ENCODE measurements at regions not wholly inside any gene's neighbourhood (a gene's known extent, or its start where the extent isn't known, plus 50 kb on each side); places are given as distances from the start of the nearest gene placed in this dataset.

GRCh38 chr6:56904068-56904467 is 50.8 kb upstream of the BEND6 start:
- TF ChIP-seq CTCF (IDR thresholded peaks at IDR 0.05), result no peak

GRCh38 chr6:56902641-56903464 is 52.1 kb upstream of the BEND6 start:
- H3K9me3 ChIP-seq, result no peaks in the 10 kb centered on the region
- ATAC-seq (ENCODE audit: insufficient number of reproducible peaks, low FRiP score, low read depth), result peak; percentile 47
- TF ChIP-seq CTCF (IDR thresholded peaks at IDR 0.05), result peak; percentile 66
- peaks cover 0 to 9% of the 10 kb centered on the region in 2 donors for H3K4me1 ChIP-seq (ENCODE audit: control insufficient read depth in 1 of 2, low read depth in 2 of 2)
- no peaks in the 10 kb centered on the region for H3K36me3 ChIP-seq
- no peak overlapping the region for H3K27ac ChIP-seq
- no peaks in the 10 kb centered on the region for H3K27me3 ChIP-seq (replicated peaks; ENCODE audit: insufficient read depth)
- no peak overlapping the region for H3K4me3 ChIP-seq
- no peak for DNase-seq (ENCODE audit: low spot score)

More at GRCh38 chr6:56904068-56904467, 50.8 kb upstream of the BEND6 start:
- Histone ChIP-seq H3K27ac (no peak overlapping the region), H3K4me1 (ENCODE audit: control insufficient read depth in 1 of 2, low read depth in 2 of 2) (peaks cover 0 to 9% of the 10 kb centered on the region in 2 donors), H3K4me3 (no peak overlapping the region), H3K9me3 (no peaks in the 10 kb centered on the region), H3K27me3 (replicated peaks; ENCODE audit: insufficient read depth) (no peaks in the 10 kb centered on the region), H3K36me3 (no peaks in the 10 kb centered on the region)
- DNase-seq (ENCODE audit: low spot score) (no peak), ATAC-seq (ENCODE audit: insufficient number of reproducible peaks, low FRiP score, low read depth) (no peak)

GRCh38 chr6:56900784-56901183 is 54.1 kb upstream of the BEND6 start:
- no peak for DNase-seq (ENCODE audit: low spot score)
- H3K4me1 ChIP-seq (ENCODE audit: control insufficient read depth in 1 of 2, low read depth in 2 of 2), result peaks cover 0 to 9% of the 10 kb centered on the region in 2 donors
- H3K4me3 ChIP-seq, result no peak overlapping the region
- H3K9me3 ChIP-seq, result no peaks in the 10 kb centered on the region
- H3K36me3 ChIP-seq, result no peaks in the 10 kb centered on the region
- ATAC-seq (ENCODE audit: insufficient number of reproducible peaks, low FRiP score, low read depth), result no peak
- H3K27ac ChIP-seq, result no peak overlapping the region
- H3K27me3 ChIP-seq (replicated peaks; ENCODE audit: insufficient read depth), result no peaks in the 10 kb centered on the region
- no peak for TF ChIP-seq CTCF (IDR thresholded peaks at IDR 0.05)

- ATAC-seq (ENCODE audit: insufficient number of reproducible peaks, low FRiP score, low read depth) (no peak), DNase-seq (ENCODE audit: low spot score) (no peak)
- peak overlapping the region; percentile 25 to 50 for H3K27ac ChIP-seq
- no peak overlapping the region for H3K4me3 ChIP-seq
- H3K27me3 ChIP-seq (replicated peaks; ENCODE audit: insufficient read depth), result no peaks in the 10 kb centered on the region
- no peak for TF ChIP-seq CTCF (IDR thresholded peaks at IDR 0.05)
- H3K9me3 ChIP-seq, result no peaks in the 10 kb centered on the region
- H3K36me3 ChIP-seq, result no peaks in the 10 kb centered on the region
- peaks cover 0 to 9% of the 10 kb centered on the region in 2 donors for H3K4me1 ChIP-seq (ENCODE audit: control insufficient read depth in 1 of 2, low read depth in 2 of 2)
Observed at GRCh38 chr6:56899753-56900152, 55.2 kb upstream of the BEND6 start.

GRCh38 chr6:56899311-56899710 is 55.6 kb upstream of the BEND6 start:
- H3K4me1 ChIP-seq (ENCODE audit: control insufficient read depth in 1 of 2, low read depth in 2 of 2), result peaks cover 0 to 9% of the 10 kb centered on the region in 2 donors
- H3K27me3 ChIP-seq (replicated peaks; ENCODE audit: insufficient read depth), result no peaks in the 10 kb centered on the region
- no peaks in the 10 kb centered on the region for H3K36me3 ChIP-seq
- H3K9me3 ChIP-seq, result no peaks in the 10 kb centered on the region
- H3K27ac ChIP-seq, result peak overlapping the region; percentile 25 to 50
- H3K4me3 ChIP-seq, result no peak overlapping the region
- no peak for ATAC-seq (ENCODE audit: insufficient number of reproducible peaks, low FRiP score, low read depth)
- no peak for TF ChIP-seq CTCF (IDR thresholded peaks at IDR 0.05)
- DNase-seq (ENCODE audit: low spot score), result no peak

All from thoracic aorta (tissue), 2 donors.